ENCODE measurements at regions not wholly inside any gene's neighbourhood (a gene's known extent, or its start where the extent isn't known, plus 50 kb on each side); places are given as distances from the start of the nearest gene placed in this dataset.

DNA sequence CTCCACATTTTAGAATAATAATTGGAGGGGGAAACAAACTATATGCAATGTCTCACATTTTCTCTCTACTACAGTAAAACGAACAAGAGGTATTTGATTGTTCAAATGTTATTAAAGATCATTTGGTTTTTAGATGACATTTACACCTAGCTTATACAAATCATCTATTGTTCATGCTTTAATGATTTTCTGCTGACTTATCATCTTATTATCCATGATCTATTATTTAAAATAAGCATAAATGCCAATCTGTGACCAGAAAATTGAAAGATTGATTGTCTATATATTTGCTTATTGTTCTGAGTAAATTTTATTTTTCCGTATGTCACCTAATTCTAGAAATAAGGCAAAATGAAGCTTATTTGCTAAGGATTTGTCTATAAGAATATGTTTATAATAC, 537.2 kb downstream of the KCNJ3 start:
- Histone ChIP-seq H3K4me3 (ENCODE audit: control extremely low read depth in 1 of 5, extremely low read depth in 1 of 5, insufficient read depth in 1 of 5, low read depth in 2 of 5, low read length in 4 of 5) (no peak overlapping the region), H3K9ac (ENCODE audit: low read length) (no peak overlapping the region), H3K27ac (ENCODE audit: low read length in 2 of 2) (no peak overlapping the region), H3K4me2 (replicated peaks; ENCODE audit: low read depth, low read length, poor library complexity, severe bottlenecking) (no peak overlapping the region), H3K27me3 (replicated peaks in 1 of 4; ENCODE audit: control extremely low read depth in 1 of 4, control insufficient read depth in 3 of 4, insufficient read depth in 4 of 4, low read length in 3 of 4) (no peaks in the 10 kb centered on the region), H3K4me1 (ENCODE audit: control insufficient read depth in 2 of 2, insufficient read depth in 2 of 2, low read length in 2 of 2) (no peaks in the 10 kb centered on the region), H3K9me3 (ENCODE audit: control extremely low read depth in 1 of 3, control insufficient read depth in 2 of 3, insufficient read depth in 1 of 3, low read length in 2 of 3) (peaks cover 0 to 7% (median 0%) of the 10 kb centered on the region in 3 donors), H2AFZ (ENCODE audit: insufficient read depth, low read depth, low read length, poor library complexity, severe bottlenecking) (no peak overlapping the region), H3K79me2 (ENCODE audit: control insufficient read depth, insufficient read depth, low read length) (no peaks in the 10 kb centered on the region), H3K36me3 (replicated peaks in 1 of 2; ENCODE audit: control extremely low read depth in 1 of 2, control insufficient read depth in 1 of 2, extremely low read depth in 1 of 2, insufficient read depth in 2 of 2, low read length in 1 of 2) (no peaks in the 10 kb centered on the region), H4K20me1 (ENCODE audit: control insufficient read depth, insufficient read depth, low read length, poor library complexity, severe bottlenecking) (no peaks in the 10 kb centered on the region)
- ChIA-PET CTCF (no interaction called here), POLR2A (no interaction called here)
- no peak for TF ChIP-seq EZH2 (IDR thresholded peaks at IDR 0.05; ENCODE audit: borderline replicate concordance, insufficient read depth, low read depth, low read length, poor library complexity, severe bottlenecking)
- TF ChIP-seq, protein P1, sequence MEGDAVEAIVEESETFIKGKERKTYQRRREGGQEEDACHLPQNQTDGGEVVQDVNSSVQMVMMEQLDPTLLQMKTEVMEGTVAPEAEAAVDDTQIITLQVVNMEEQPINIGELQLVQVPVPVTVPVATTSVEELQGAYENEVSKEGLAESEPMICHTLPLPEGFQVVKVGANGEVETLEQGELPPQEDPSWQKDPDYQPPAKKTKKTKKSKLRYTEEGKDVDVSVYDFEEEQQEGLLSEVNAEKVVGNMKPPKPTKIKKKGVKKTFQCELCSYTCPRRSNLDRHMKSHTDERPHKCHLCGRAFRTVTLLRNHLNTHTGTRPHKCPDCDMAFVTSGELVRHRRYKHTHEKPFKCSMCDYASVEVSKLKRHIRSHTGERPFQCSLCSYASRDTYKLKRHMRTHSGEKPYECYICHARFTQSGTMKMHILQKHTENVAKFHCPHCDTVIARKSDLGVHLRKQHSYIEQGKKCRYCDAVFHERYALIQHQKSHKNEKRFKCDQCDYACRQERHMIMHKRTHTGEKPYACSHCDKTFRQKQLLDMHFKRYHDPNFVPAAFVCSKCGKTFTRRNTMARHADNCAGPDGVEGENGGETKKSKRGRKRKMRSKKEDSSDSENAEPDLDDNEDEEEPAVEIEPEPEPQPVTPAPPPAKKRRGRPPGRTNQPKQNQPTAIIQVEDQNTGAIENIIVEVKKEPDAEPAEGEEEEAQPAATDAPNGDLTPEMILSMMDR (IDR thresholded peaks at IDR 0.05) = no peak
- no peak for ATAC-seq (ENCODE audit: low read depth)
- Mint-ChIP-seq H3K9me3 (ENCODE audit: insufficient read depth) (no peaks in the 10 kb centered on the region), H3K4me3 (no peak overlapping the region), H3K4me1 (no peaks in the 10 kb centered on the region), H3K27me3 (no peaks in the 10 kb centered on the region), H3K27ac (no peak overlapping the region)
- no peak for DNase-seq
- WGBS (ENCODE audit: insufficient coverage) = no CpG with 5 or more reads among the region's 2 CpGs
- intact Hi-C loops (cut with micrococcal nuclease) = no loop called here

GRCh38 chr2:155223781-155224406, 525.4 kb downstream of the KCNJ3 start:
- no peaks in the 10 kb centered on the region for H3K36me3 ChIP-seq (replicated peaks in 1 of 2; ENCODE audit: control extremely low read depth in 1 of 2, control insufficient read depth in 1 of 2, extremely low read depth in 1 of 2, insufficient read depth in 2 of 2, low read length in 1 of 2)
- H3K27me3 Mint-ChIP-seq = no peaks in the 10 kb centered on the region
- H3K9ac ChIP-seq (ENCODE audit: low read length) = no peak overlapping the region
- ChIA-PET CTCF (no interaction called here), POLR2A (no interaction called here)
- H3K27ac Mint-ChIP-seq = no peak overlapping the region
- ATAC-seq (ENCODE audit: low read depth) = no peak
- WGBS (ENCODE audit: insufficient coverage) = no CpG with 5 or more reads among the region's 5 CpGs
- H3K4me2 ChIP-seq (replicated peaks; ENCODE audit: low read depth, low read length, poor library complexity, severe bottlenecking) = no peak overlapping the region
- no peaks in the 10 kb centered on the region for H3K79me2 ChIP-seq (ENCODE audit: control insufficient read depth, insufficient read depth, low read length)
- intact Hi-C loops (cut with micrococcal nuclease) = no loop called here
- H3K4me3 Mint-ChIP-seq = no peak overlapping the region
- no peaks in the 10 kb centered on the region for H3K4me1 Mint-ChIP-seq
- H3K27ac ChIP-seq (ENCODE audit: low read length in 2 of 2) = no peak overlapping the region
- H3K27me3 ChIP-seq (replicated peaks in 1 of 4; ENCODE audit: control extremely low read depth in 1 of 4, control insufficient read depth in 3 of 4, insufficient read depth in 4 of 4, low read length in 3 of 4) = no peaks in the 10 kb centered on the region
- H2AFZ ChIP-seq (ENCODE audit: insufficient read depth, low read depth, low read length, poor library complexity, severe bottlenecking) = no peak overlapping the region
- H3K4me1 ChIP-seq (ENCODE audit: control insufficient read depth in 2 of 2, insufficient read depth in 2 of 2, low read length in 2 of 2) = no peaks in the 10 kb centered on the region
- DNase-seq = no peak
- no peaks in the 10 kb centered on the region for H4K20me1 ChIP-seq (ENCODE audit: control insufficient read depth, insufficient read depth, low read length, poor library complexity, severe bottlenecking)
- H3K4me3 ChIP-seq (ENCODE audit: control extremely low read depth in 1 of 5, extremely low read depth in 1 of 5, insufficient read depth in 1 of 5, low read depth in 2 of 5, low read length in 4 of 5) = no peak overlapping the region
- no peaks in the 10 kb centered on the region for H3K9me3 ChIP-seq (ENCODE audit: control extremely low read depth in 1 of 3, control insufficient read depth in 2 of 3, insufficient read depth in 1 of 3, low read length in 2 of 3)
- no peaks in the 10 kb centered on the region for H3K9me3 Mint-ChIP-seq (ENCODE audit: insufficient read depth)
- TF ChIP-seq, protein P1 (IDR thresholded peaks at IDR 0.05) = peak; percentile 4
- no peak for TF ChIP-seq EZH2 (IDR thresholded peaks at IDR 0.05; ENCODE audit: borderline replicate concordance, insufficient read depth, low read depth, low read length, poor library complexity, severe bottlenecking)

All from B cell (primary cell).